Cardiac fibroblast (primary cell): ENCODE measurements at regions not wholly inside any gene's neighbourhood (a gene's known extent, or its start where the extent isn't known, plus 50 kb on each side); places are given as distances from the start of the nearest gene placed in this dataset.

Source experiments
- DNase-seq, 2 donors: peaks; one replicate each; pipeline versions ENCODE4 v3.0.0 to v3.0.0-alpha.2; 2010; ENCODE audit warnings: low read depth in 2 of 2
- H3K4me3 ChIP-seq, 2 donors: replicated peaks in 1 of 2; 1 replicate in 1 of 2; 2 replicates in 1 of 2; pipeline ENCODE4 v1.5.1; 2011; ENCODE audit warnings: low read depth in 2 of 2, low read length in 2 of 2, mild to moderate bottlenecking in 2 of 2, moderate library complexity in 1 of 2
- CTCF ChIP-seq: IDR thresholded peaks from one replicate; pipeline ENCODE4 v1.5.1; 2011; ENCODE audit warnings: low read depth, mild to moderate bottlenecking, low read length, inconsistent platforms

- no peak for TF ChIP-seq CTCF
- no peak overlapping the region for H3K4me3 ChIP-seq
- peak; percentile 35 to 73 for DNase-seq
Observed at GRCh38 chr1:55584526-55585401, 369.6 kb upstream of the USP24 start.

GRCh38 chr1:55582084-55582483 is 366.9 kb upstream of the USP24 start:
- no peak overlapping the region for H3K4me3 ChIP-seq
- peak in 1 of 2 donors; percentile 42 for DNase-seq
- TF ChIP-seq CTCF = no peak

GRCh38 chr1:55580845-55581332 is 365.7 kb upstream of the USP24 start:
- peak; percentile 71 to 94 for DNase-seq
- TF ChIP-seq CTCF = no peak
- no peak overlapping the region for H3K4me3 ChIP-seq

- H3K4me3 ChIP-seq = no peak overlapping the region
- DNase-seq = no peak
- no peak for TF ChIP-seq CTCF
Observed at GRCh38 chr1:55579332-55580001, 364.3 kb upstream of the USP24 start.

- no peak for TF ChIP-seq CTCF
- no peak overlapping the region for H3K4me3 ChIP-seq
- DNase-seq = no peak
Observed at GRCh38 chr1:55578646-55579045, 363.5 kb upstream of the USP24 start.

GRCh38 chr1:55575571-55576279 is 360.6 kb upstream of the USP24 start:
- DNase-seq = no peak
- no peak for TF ChIP-seq CTCF
- no peak overlapping the region for H3K4me3 ChIP-seq
